ENCODE measurements at regions not wholly inside any gene's neighbourhood (a gene's known extent, or its start where the extent isn't known, plus 50 kb on each side); places are given as distances from the start of the nearest gene placed in this dataset.

DNA sequence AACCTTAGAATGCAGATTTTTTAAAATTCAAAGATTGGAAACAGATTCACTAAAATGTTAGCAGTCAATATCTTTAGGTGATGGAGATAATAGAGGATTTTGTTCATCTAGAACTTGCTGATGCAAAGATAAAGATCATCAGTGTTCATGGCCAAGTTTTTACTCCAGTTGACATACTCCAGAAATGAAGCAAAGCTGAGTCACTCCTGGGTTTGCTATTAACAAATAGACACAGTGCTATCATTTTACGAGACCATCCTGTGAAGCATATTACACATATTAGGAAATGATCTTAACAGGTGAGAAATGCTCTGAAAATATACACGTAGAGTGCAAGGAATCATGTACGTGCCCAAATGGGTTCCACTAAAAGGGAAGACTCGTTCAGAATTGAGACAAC, 170.6 kb upstream of the FAM9B start:
- Histone ChIP-seq H3K9me3 (no peaks in the 10 kb centered on the region), H3K27ac (no peak overlapping the region), H3K4me1 (no peaks in the 10 kb centered on the region), H3K36me3 (no peaks in the 10 kb centered on the region), H3K4me3 (no peak overlapping the region), H3K27me3 (no peaks in the 10 kb centered on the region)
- TF ChIP-seq POLR2A (IDR thresholded peaks at IDR 0.05) (no peak), EP300 (IDR thresholded peaks at IDR 0.05) (no peak)
- TF ChIP-seq, protein P1, sequence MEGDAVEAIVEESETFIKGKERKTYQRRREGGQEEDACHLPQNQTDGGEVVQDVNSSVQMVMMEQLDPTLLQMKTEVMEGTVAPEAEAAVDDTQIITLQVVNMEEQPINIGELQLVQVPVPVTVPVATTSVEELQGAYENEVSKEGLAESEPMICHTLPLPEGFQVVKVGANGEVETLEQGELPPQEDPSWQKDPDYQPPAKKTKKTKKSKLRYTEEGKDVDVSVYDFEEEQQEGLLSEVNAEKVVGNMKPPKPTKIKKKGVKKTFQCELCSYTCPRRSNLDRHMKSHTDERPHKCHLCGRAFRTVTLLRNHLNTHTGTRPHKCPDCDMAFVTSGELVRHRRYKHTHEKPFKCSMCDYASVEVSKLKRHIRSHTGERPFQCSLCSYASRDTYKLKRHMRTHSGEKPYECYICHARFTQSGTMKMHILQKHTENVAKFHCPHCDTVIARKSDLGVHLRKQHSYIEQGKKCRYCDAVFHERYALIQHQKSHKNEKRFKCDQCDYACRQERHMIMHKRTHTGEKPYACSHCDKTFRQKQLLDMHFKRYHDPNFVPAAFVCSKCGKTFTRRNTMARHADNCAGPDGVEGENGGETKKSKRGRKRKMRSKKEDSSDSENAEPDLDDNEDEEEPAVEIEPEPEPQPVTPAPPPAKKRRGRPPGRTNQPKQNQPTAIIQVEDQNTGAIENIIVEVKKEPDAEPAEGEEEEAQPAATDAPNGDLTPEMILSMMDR (IDR thresholded peaks at IDR 0.05): no peak
- no peak for DNase-seq (ENCODE audit: low spot score in 2 of 2)
- WGBS, 2 donors: 64 to 70% methylated on average over 4 of the region's 4 CpGs

DNA sequence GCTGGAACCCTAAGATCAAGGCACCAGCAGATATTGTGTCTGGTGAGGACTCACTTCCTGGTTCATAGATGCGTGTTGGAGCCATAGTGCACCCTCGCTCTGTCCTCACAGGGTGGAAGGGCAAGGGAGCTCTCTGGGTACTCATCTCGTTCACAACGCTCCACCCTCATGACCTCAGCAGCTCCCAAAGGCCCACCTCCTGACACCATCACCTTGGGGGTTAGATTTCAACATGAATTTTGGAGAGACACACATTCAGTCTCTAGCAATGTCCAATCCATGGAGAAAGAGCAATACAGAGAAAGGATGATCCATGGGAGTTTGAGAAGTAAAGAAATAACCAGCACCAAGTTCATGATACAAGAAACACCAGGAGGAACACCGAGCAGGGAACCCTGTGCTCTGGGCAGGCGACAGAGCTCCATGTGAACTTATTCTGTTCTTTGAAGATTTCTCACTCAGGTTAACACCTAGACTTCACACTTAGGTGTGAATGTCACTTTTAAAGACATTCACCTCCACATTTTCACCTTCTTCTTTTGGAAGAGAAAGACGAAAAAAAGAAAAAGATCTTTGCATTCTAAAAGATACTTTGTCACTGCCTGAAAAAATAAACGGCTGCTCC, 171.8 kb upstream of the FAM9B start:
- no peaks in the 10 kb centered on the region for H3K9me3 ChIP-seq
- no peak overlapping the region for H3K27ac ChIP-seq
- DNase-seq (ENCODE audit: low spot score in 2 of 2): no peak
- TF ChIP-seq, protein P1 (IDR thresholded peaks at IDR 0.05): no peak
- TF ChIP-seq EP300 (IDR thresholded peaks at IDR 0.05) (no peak), POLR2A (IDR thresholded peaks at IDR 0.05) (no peak)
- 59 to 74% methylated on average over 8 of the region's 8 CpGs for WGBS, 2 donors
- no peaks in the 10 kb centered on the region for H3K27me3 ChIP-seq
- no peaks in the 10 kb centered on the region for H3K36me3 ChIP-seq
- H3K4me3 ChIP-seq: no peak overlapping the region
- no peaks in the 10 kb centered on the region for H3K4me1 ChIP-seq

DNA sequence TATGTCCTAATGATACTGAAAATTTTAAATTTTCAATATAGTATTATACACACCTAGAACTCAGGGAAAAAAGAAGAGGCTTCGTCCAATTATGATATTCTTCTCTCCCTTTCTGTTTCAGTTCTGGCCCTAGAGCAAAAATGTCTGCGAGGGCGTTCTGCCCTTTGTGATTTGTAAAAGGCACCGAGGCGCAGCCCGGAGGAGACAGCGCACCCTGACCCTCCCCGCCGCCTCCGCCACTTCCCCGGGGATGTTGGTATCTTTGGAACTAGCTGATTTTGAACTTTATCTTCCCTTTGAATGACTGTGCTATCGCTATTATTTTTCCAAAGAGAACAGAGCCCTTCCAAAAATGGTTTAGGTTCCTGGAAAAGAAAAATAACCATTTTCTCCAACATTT, 173.2 kb upstream of the FAM9B start:
- no peak for TF ChIP-seq EP300 (IDR thresholded peaks at IDR 0.05)
- TF ChIP-seq, protein P1 (IDR thresholded peaks at IDR 0.05): no peak
- no peak for TF ChIP-seq POLR2A (IDR thresholded peaks at IDR 0.05)
- no peak for DNase-seq (ENCODE audit: low spot score in 2 of 2)
- H3K9me3 ChIP-seq: no peaks in the 10 kb centered on the region
- WGBS, 2 donors: 2 to 19% methylated on average over 12 of the region's 12 CpGs
- H3K27ac ChIP-seq: no peak overlapping the region
- H3K4me3 ChIP-seq: no peak overlapping the region
- no peaks in the 10 kb centered on the region for H3K27me3 ChIP-seq
- H3K36me3 ChIP-seq: no peaks in the 10 kb centered on the region
- no peaks in the 10 kb centered on the region for H3K4me1 ChIP-seq

DNA sequence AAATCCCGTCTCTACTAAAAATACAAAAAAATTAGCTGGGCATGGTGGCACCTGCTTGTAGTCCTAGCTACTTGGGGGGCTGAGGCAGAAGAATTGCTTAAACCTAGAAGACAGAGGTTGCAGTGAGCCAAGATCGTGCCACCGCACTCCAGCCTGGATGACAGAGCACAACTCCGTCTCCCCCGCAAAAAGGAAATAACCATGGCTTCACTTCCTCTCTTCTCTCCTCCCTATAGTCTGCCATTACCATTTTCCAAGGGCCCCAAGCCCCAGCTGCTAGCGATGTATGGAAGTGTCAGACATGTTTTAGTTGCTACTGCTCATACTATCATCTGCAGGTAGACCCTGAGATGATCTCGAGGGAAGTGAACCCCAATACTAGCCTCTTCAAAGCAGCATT, 177.3 kb upstream of the FAM9B start:
- no peaks in the 10 kb centered on the region for H3K27me3 ChIP-seq
- no peak for DNase-seq (ENCODE audit: low spot score in 2 of 2)
- WGBS, 2 donors: 92 to 93% methylated on average over 7 of the region's 7 CpGs
- no peaks in the 10 kb centered on the region for H3K4me1 ChIP-seq
- TF ChIP-seq, protein P1 (IDR thresholded peaks at IDR 0.05): no peak
- TF ChIP-seq POLR2A (IDR thresholded peaks at IDR 0.05): no peak
- no peak for TF ChIP-seq EP300 (IDR thresholded peaks at IDR 0.05)
- no peak overlapping the region for H3K4me3 ChIP-seq
- no peaks in the 10 kb centered on the region for H3K36me3 ChIP-seq
- no peaks in the 10 kb centered on the region for H3K9me3 ChIP-seq
- no peak overlapping the region for H3K27ac ChIP-seq

DNA sequence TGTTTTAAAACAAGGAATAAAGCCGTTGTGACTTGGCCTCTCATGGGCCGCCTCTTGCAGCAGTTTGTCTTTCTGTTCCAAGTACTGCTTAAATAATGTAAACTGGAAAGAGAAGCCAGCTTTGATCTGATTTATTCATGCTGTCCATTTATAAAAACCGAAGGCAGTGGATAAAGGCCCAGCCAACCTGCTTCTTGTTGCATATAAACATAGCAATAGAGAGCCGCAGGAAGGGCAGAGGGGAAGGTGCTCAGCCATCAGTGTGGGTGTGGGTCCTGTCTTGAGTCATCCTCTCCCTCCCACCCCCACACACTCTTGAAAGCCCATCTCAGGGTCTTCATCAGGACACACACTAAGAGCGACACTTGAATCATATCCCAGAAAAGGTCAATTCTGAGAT, 187.9 kb upstream of the FAM9B start:
- no peak for DNase-seq (ENCODE audit: low spot score in 2 of 2)
- WGBS, 2 donors: 54 to 70% methylated on average over 5 of the region's 5 CpGs
- no peaks in the 10 kb centered on the region for H3K36me3 ChIP-seq
- TF ChIP-seq EP300 (IDR thresholded peaks at IDR 0.05) (no peak), POLR2A (IDR thresholded peaks at IDR 0.05) (no peak)
- TF ChIP-seq, protein P1 (IDR thresholded peaks at IDR 0.05): no peak
- H3K9me3 ChIP-seq: no peaks in the 10 kb centered on the region
- no peaks in the 10 kb centered on the region for H3K27me3 ChIP-seq
- no peak overlapping the region for H3K4me3 ChIP-seq
- no peak overlapping the region for H3K27ac ChIP-seq
- no peaks in the 10 kb centered on the region for H3K4me1 ChIP-seq
